IMR-90 (cell line): ENCODE measurements at regions not wholly inside any gene's neighbourhood (a gene's known extent, or its start where the extent isn't known, plus 50 kb on each side); places are given as distances from the start of the nearest gene placed in this dataset.

ENCODE experiments used
- ATAC-seq: fragments of 200-7000 bp; cut with Tn5 transposase; 2 replicates; pipeline ENCODE4 v1.9.1; 2020; ENCODE audit warnings: low read depth, mild to moderate bottlenecking, moderate library complexity
- BruUV-seq: library from RNA; stranded (reverse); fragments of 400-500 nt; replicated peaks from 2 replicates; lab custom pipeline; 2021; lab: Mats Ljungman, UMichigan
- CTCF ChIA-PET: fragments of 300-600 bp; formaldehyde crosslinking; extraction: SDS; loops from one replicate; lab custom pipeline; 2021; ENCODE audit warnings: antibody characterized with exemption; lab: Yijun Ruan, JAX
- POLR2A ChIA-PET: fragments of 300-600 bp; sonication (Branson Sonifier 250); formaldehyde crosslinking; loops from one replicate; lab custom pipeline; 2022; ENCODE audit warnings: antibody characterized with exemption; ENCODE audit not compliant: unreplicated experiment; lab: Charles Lee
- DNase-seq: peaks from one replicate; pipeline ENCODE4 v3.0.0; 2013
- H2AFZ ChIP-seq: replicated peaks from 2 replicates; pipeline ENCODE3; 2013; ENCODE audit warnings: low read length, mild to moderate bottlenecking; ENCODE audit not compliant: poor library complexity
- H2AK5ac ChIP-seq: 2 replicates; pipeline ENCODE4 v1.6.1; 2013; ENCODE audit warnings: low read depth, low read length, inconsistent platforms
- H2AK9ac ChIP-seq: replicated peaks from 2 replicates; pipeline ENCODE3; 2013; ENCODE audit warnings: mild to moderate bottlenecking, low read depth, low read length, moderate library complexity; ENCODE audit not compliant: poor library complexity
- H2BK120ac ChIP-seq: 2 replicates; pipeline ENCODE4 v1.6.1; 2013; ENCODE audit warnings: low read depth, low read length, inconsistent platforms
- H2BK15ac ChIP-seq: 3 replicates; pipeline ENCODE4 v1.6.1; 2013; ENCODE audit warnings: low read depth, low read length, inconsistent platforms
- H2BK20ac ChIP-seq: 2 replicates; pipeline ENCODE4 v1.6.1; 2013; ENCODE audit warnings: low read depth, mild to moderate bottlenecking, inconsistent platforms, low read length, moderate library complexity
- H2BK5ac ChIP-seq: 2 replicates; pipeline ENCODE4 v1.6.1; 2013; ENCODE audit warnings: mild to moderate bottlenecking, low read depth, low read length, inconsistent platforms; ENCODE audit not compliant: poor library complexity, severe bottlenecking
- H3K14ac ChIP-seq: replicated peaks from 2 replicates; pipeline ENCODE4 v1.6.1; 2013; ENCODE audit warnings: low read depth, low read length, inconsistent platforms
- H3K18ac ChIP-seq: 2 replicates; pipeline ENCODE4 v1.6.1; 2013; ENCODE audit warnings: low read depth, low read length, control low read depth
- H3K23ac ChIP-seq: 2 replicates; pipeline ENCODE4 v1.6.1; 2013; ENCODE audit warnings: low read depth, low read length, inconsistent platforms
- H3K27ac ChIP-seq: 2 replicates; pipeline ENCODE4 v1.5.1; 2013; ENCODE audit warnings: mild to moderate bottlenecking, control low read depth, low read length; ENCODE audit not compliant: insufficient read depth
- H3K27me3 ChIP-seq: 2 replicates; pipeline ENCODE4 v1.6.1; 2013; ENCODE audit warnings: low read length; ENCODE audit not compliant: control insufficient read depth, insufficient read depth
- H3K36me3 ChIP-seq: 2 replicates; pipeline ENCODE4 v1.6.1; 2013; ENCODE audit warnings: low read length, mixed read lengths; ENCODE audit not compliant: control insufficient read depth, insufficient read depth
- H3K4ac ChIP-seq: 2 replicates; pipeline ENCODE4 v1.6.1; 2013; ENCODE audit warnings: low read depth, low read length, inconsistent platforms
- H3K4me1 ChIP-seq: 2 replicates; pipeline ENCODE4 v1.6.1; 2013; ENCODE audit warnings: low read length, mixed read lengths; ENCODE audit not compliant: control insufficient read depth, insufficient read depth
- H3K4me2 ChIP-seq: 2 replicates; pipeline ENCODE4 v1.6.1; 2013; ENCODE audit warnings: low read depth, mild to moderate bottlenecking, control low read depth, low read length, moderate library complexity
- H3K4me3 ChIP-seq: 2 replicates; pipeline ENCODE4 v1.5.1; 2013; ENCODE audit warnings: low read depth, mild to moderate bottlenecking, control low read depth, low read length, moderate library complexity; ENCODE audit not compliant: insufficient read depth
- H3K56ac ChIP-seq: 2 replicates; pipeline ENCODE4 v1.6.1; 2013; ENCODE audit warnings: low read length, inconsistent platforms; ENCODE audit not compliant: insufficient read depth; ENCODE audit errors: extremely low read depth
- H3K79me1 ChIP-seq, 2 experiments: 2 replicates each; pipeline ENCODE4 v1.6.1; 2013; ENCODE audit warnings: low read length in 2 of 2, inconsistent platforms in 1 of 2, low read depth in 1 of 2
- H3K9ac ChIP-seq: 2 replicates; pipeline ENCODE4 v1.6.1; 2013; ENCODE audit warnings: low read depth, low read length, control low read depth
- H3K9me1 ChIP-seq: 2 replicates; pipeline ENCODE4 v1.6.1; 2013; ENCODE audit warnings: low read length, inconsistent platforms; ENCODE audit not compliant: insufficient read depth
- H3K9me3 ChIP-seq: 2 replicates; pipeline ENCODE4 v1.6.1; 2013; ENCODE audit warnings: low read length; ENCODE audit not compliant: control insufficient read depth, insufficient read depth
- H4K20me1 ChIP-seq: 2 replicates; pipeline ENCODE4 v1.6.1; 2013; ENCODE audit warnings: low read length, inconsistent platforms; ENCODE audit not compliant: insufficient read depth
- H4K5ac ChIP-seq: 2 replicates; pipeline ENCODE4 v1.6.1; 2013; ENCODE audit warnings: mild to moderate bottlenecking, low read depth, low read length, control low read depth
- H4K8ac ChIP-seq, 2 experiments: 2 replicates each; pipeline ENCODE4 v1.6.1; 2013; ENCODE audit warnings: low read depth in 2 of 2, low read length in 2 of 2, control low read depth in 1 of 2, inconsistent platforms in 1 of 2
- H4K91ac ChIP-seq: 2 replicates; pipeline ENCODE4 v1.6.1; 2013; ENCODE audit warnings: low read depth, low read length, inconsistent platforms; ENCODE audit not compliant: insufficient read depth
- CEBPB ChIP-seq: IDR thresholded peaks from 2 replicates; pipeline ENCODE4 v1.6.1; 2012; ENCODE audit warnings: low read depth, low read length, improper control_type of control experiment
- CHD1 ChIP-seq: IDR thresholded peaks from 2 replicates; pipeline ENCODE4 v1.6.1; 2012; ENCODE audit warnings: low read depth, low read length, improper control_type of control experiment
- MAFK ChIP-seq: IDR thresholded peaks from 2 replicates; pipeline ENCODE4 v1.6.1; 2012; ENCODE audit warnings: low read depth, low read length, improper control_type of control experiment
- MAZ ChIP-seq: IDR thresholded peaks from 2 replicates; pipeline ENCODE4 v1.6.1; 2012; ENCODE audit warnings: low read depth, mild to moderate bottlenecking, low read length, improper control_type of control experiment, moderate library complexity, borderline replicate concordance
- MXI1 ChIP-seq: IDR thresholded peaks from 2 replicates; pipeline ENCODE4 v1.6.1; 2012; ENCODE audit warnings: low read depth, mild to moderate bottlenecking, low read length, moderate library complexity, borderline replicate concordance
- NFE2L2 ChIP-seq: fragments of 150-350 bp; IDR thresholded peaks from 2 replicates; pipeline ENCODE4 v1.6.1; 2016; ENCODE audit warnings: low read depth, mild to moderate bottlenecking, low read length
- RAD21 ChIP-seq: IDR thresholded peaks from 2 replicates; pipeline ENCODE4 v1.6.1; 2012; ENCODE audit warnings: low read length, improper control_type of control experiment
- RFX5 ChIP-seq: IDR thresholded peaks from 2 replicates; pipeline ENCODE4 v1.8.0; 2012; ENCODE audit warnings: low read depth, mild to moderate bottlenecking, low read length, moderate library complexity
- SMC3 ChIP-seq: fragments of 150-350 bp; IDR thresholded peaks from 2 replicates; pipeline ENCODE4 v1.6.1; 2016; ENCODE audit warnings: low read depth, mild to moderate bottlenecking, antibody characterized with exemption, low read length, moderate library complexity
- USF2 ChIP-seq: fragments of 150-350 bp; IDR thresholded peaks from 2 replicates; pipeline ENCODE4 v1.6.1; 2017; ENCODE audit warnings: mild to moderate bottlenecking, antibody characterized with exemption, low read length, low read depth
- dilution Hi-C: fragments of 300-500 bp; cut with HindIII; formaldehyde crosslinking; loops from one replicate; pipeline ENCODE4 v1.14.3; 2018; ENCODE audit warnings: low sequenced_read_pairs; ENCODE audit not compliant: unreplicated experiment
- in situ Hi-C: fragments of 300-500 bp; cut with MboI; formaldehyde crosslinking; loops from 3 replicates; pipeline ENCODE4 v1.14.3; 2019; ENCODE audit warnings: low sequenced_read_pairs, inconsistent platforms, mixed read lengths
- intact Hi-C: fragments of 100-400 bp; cut with micrococcal nuclease; formaldehyde crosslinking; loops from 2 replicates; pipeline ENCODE4 v1.10.0; 2022
- TF ChIP-seq, protein P1 (sequence below): conservative IDR thresholded peaks from 2 replicates; pipeline ENCODE4 v1.5.1; 2012; ENCODE audit warnings: mild to moderate bottlenecking, low read depth, low read length, improper control_type of control experiment
- TF ChIP-seq, protein P2 (sequence below): fragments of 150-350 bp; IDR thresholded peaks from 2 replicates; pipeline ENCODE4 v1.6.1; 2016; ENCODE audit warnings: low read depth, mild to moderate bottlenecking, low read length, moderate library complexity, borderline replicate concordance

- H3K9me3 ChIP-seq = no peaks in the 10 kb centered on the region
- H2AFZ ChIP-seq = no peak overlapping the region
- dilution Hi-C loops = no loop called here
- no peak overlapping the region for H2AK5ac ChIP-seq
- no peak overlapping the region for H3K14ac ChIP-seq
- no peak overlapping the region for H4K5ac ChIP-seq
- no peaks in the 10 kb centered on the region for H3K36me3 ChIP-seq
- H3K4me1 ChIP-seq = no peaks in the 10 kb centered on the region
- no peak overlapping the region for H2BK15ac ChIP-seq
- intact Hi-C loops = no loop called here
- no peak overlapping the region for H3K9ac ChIP-seq
- no peak for TF ChIP-seq MAZ
- no peak for TF ChIP-seq USF2
- TF ChIP-seq RFX5 = no peak
- TF ChIP-seq SMC3 = no peak
- TF ChIP-seq MAFK = no peak
- no peak for TF ChIP-seq RAD21
- TF ChIP-seq NFE2L2 = no peak
- no peak for TF ChIP-seq CHD1
- no peak for TF ChIP-seq MXI1
- TF ChIP-seq, protein P1, sequence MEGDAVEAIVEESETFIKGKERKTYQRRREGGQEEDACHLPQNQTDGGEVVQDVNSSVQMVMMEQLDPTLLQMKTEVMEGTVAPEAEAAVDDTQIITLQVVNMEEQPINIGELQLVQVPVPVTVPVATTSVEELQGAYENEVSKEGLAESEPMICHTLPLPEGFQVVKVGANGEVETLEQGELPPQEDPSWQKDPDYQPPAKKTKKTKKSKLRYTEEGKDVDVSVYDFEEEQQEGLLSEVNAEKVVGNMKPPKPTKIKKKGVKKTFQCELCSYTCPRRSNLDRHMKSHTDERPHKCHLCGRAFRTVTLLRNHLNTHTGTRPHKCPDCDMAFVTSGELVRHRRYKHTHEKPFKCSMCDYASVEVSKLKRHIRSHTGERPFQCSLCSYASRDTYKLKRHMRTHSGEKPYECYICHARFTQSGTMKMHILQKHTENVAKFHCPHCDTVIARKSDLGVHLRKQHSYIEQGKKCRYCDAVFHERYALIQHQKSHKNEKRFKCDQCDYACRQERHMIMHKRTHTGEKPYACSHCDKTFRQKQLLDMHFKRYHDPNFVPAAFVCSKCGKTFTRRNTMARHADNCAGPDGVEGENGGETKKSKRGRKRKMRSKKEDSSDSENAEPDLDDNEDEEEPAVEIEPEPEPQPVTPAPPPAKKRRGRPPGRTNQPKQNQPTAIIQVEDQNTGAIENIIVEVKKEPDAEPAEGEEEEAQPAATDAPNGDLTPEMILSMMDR = no peak
- TF ChIP-seq, protein P2, sequence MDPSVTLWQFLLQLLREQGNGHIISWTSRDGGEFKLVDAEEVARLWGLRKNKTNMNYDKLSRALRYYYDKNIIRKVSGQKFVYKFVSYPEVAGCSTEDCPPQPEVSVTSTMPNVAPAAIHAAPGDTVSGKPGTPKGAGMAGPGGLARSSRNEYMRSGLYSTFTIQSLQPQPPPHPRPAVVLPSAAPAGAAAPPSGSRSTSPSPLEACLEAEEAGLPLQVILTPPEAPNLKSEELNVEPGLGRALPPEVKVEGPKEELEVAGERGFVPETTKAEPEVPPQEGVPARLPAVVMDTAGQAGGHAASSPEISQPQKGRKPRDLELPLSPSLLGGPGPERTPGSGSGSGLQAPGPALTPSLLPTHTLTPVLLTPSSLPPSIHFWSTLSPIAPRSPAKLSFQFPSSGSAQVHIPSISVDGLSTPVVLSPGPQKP = no peak
- TF ChIP-seq CEBPB = no peak
- no peak overlapping the region for H3K4ac ChIP-seq
- BruUV-seq = no TSS peak
- H3K4me3 ChIP-seq = no peak overlapping the region
- no peak overlapping the region for H3K56ac ChIP-seq
- H3K9me1 ChIP-seq = no peaks in the 10 kb centered on the region
- H2BK120ac ChIP-seq = no peak overlapping the region
- no peak overlapping the region for H3K18ac ChIP-seq
- no peak for DNase-seq
- in situ Hi-C loops = no loop called here
- H2BK20ac ChIP-seq = no peak overlapping the region
- H4K91ac ChIP-seq = no peak overlapping the region
- no peak overlapping the region for H3K27ac ChIP-seq
- ChIA-PET POLR2A (no interaction called here), CTCF (no interaction called here)
- no peak overlapping the region for H4K8ac ChIP-seq
- H3K27me3 ChIP-seq = no peaks in the 10 kb centered on the region; the same call in 1 of the 2 replicates
- no peak overlapping the region for H3K23ac ChIP-seq
- no peak for ATAC-seq
- H2AK9ac ChIP-seq = no peak overlapping the region
- H3K4me2 ChIP-seq = no peak overlapping the region
- no peaks in the 10 kb centered on the region for H3K79me1 ChIP-seq
- no peak overlapping the region for H2BK5ac ChIP-seq
- no peaks in the 10 kb centered on the region for H4K20me1 ChIP-seq
Measured at GRCh38 chr5:40318395-40318794, 361.3 kb upstream of the PTGER4 start.
